Testis (tissue), 2 donors: ENCODE measurements at regions not wholly inside any gene's neighbourhood (a gene's known extent, or its start where the extent isn't known, plus 50 kb on each side); places are given as distances from the start of the nearest gene placed in this dataset.

Source experiments
- DNase-seq: peaks from one replicate; pipeline ENCODE4 v3.0.0-alpha.2; 2019
- H3K27ac ChIP-seq, 2 donors: fragments of 200-600 bp; sonication (generic); one replicate each; pipeline ENCODE4 v1.5.1; 2019
- H3K27me3 ChIP-seq: fragments of 200-600 bp; sonication (generic); one replicate; pipeline ENCODE4 v1.5.1; 2019
- H3K36me3 ChIP-seq: fragments of 200-600 bp; sonication (generic); one replicate; pipeline ENCODE4 v1.5.1; 2017; ENCODE audit warnings: low read depth; ENCODE audit errors: missing control alignments
- H3K4me1 ChIP-seq: fragments of 200-600 bp; sonication (generic); one replicate; pipeline ENCODE4 v1.5.1; 2019
- H3K4me3 ChIP-seq, 2 donors: fragments of 200-600 bp; sonication (generic); one replicate each; pipeline ENCODE4 v1.5.1; 2017 to 2019
- H3K9me3 ChIP-seq: fragments of 200-600 bp; sonication (generic); one replicate; pipeline ENCODE4 v1.5.1; 2017
- POLR2A ChIP-seq: fragments of 450-650 bp; IDR thresholded peaks from one replicate; pipeline ENCODE4 v1.6.1; 2017; ENCODE audit warnings: antibody characterized with exemption, mild to moderate bottlenecking, moderate library complexity
- WGBS, 2 donors: methylation state at CpG; one replicate each; pipeline ENCODE4 v1.1.5; 2018; 5-methylcytosine and 5-hydroxymethylcytosine counted together
- intact Hi-C: fragments of 100-400 bp; cut with DNase I; formaldehyde crosslinking; loops from one replicate; pipeline ENCODE4 v1.15.1; 2023; ENCODE audit warnings: low total_unique reads
- TF ChIP-seq, protein P1 (sequence below), 3 experiments: fragments of 450-650 bp in 2 of 3; fragments of 200-600 bp in 1 of 3; sonication (generic) in 1 of 3; IDR thresholded peaks; one replicate each; pipeline ENCODE4 v1.5.1; 2016 to 2019; ENCODE audit warnings: antibody characterized with exemption in 3 of 3, mild to moderate bottlenecking in 2 of 3, moderate library complexity in 1 of 3

DNA sequence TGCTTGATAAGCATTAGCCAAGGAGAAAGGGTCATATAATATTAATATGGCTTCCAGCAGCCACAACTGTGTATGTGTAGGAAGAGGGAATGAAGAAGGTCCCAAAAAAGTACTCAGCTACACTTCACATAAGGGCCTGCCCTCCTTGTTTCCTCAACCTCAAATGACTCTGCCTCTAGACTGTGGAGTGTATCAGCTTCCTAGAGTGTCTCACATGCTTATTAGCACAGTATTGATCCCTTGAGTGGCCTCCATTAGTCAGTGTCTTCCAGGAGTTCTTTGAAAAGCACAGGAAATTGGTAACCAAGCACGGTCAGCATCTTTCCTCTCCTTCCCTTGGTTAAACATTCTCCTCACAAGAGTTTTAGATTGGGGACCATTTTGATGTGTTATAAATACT, 190.4 kb upstream of the ATP10B start:
- Histone ChIP-seq H3K9me3 (no peaks in the 10 kb centered on the region), H3K4me1 (no peaks in the 10 kb centered on the region), H3K27me3 (no peaks in the 10 kb centered on the region), H3K4me3 (no peak overlapping the region), H3K36me3 (no peaks in the 10 kb centered on the region), H3K27ac (no peak overlapping the region)
- intact Hi-C loops, result no loop called here
- no peak for DNase-seq
- TF ChIP-seq, protein P1, sequence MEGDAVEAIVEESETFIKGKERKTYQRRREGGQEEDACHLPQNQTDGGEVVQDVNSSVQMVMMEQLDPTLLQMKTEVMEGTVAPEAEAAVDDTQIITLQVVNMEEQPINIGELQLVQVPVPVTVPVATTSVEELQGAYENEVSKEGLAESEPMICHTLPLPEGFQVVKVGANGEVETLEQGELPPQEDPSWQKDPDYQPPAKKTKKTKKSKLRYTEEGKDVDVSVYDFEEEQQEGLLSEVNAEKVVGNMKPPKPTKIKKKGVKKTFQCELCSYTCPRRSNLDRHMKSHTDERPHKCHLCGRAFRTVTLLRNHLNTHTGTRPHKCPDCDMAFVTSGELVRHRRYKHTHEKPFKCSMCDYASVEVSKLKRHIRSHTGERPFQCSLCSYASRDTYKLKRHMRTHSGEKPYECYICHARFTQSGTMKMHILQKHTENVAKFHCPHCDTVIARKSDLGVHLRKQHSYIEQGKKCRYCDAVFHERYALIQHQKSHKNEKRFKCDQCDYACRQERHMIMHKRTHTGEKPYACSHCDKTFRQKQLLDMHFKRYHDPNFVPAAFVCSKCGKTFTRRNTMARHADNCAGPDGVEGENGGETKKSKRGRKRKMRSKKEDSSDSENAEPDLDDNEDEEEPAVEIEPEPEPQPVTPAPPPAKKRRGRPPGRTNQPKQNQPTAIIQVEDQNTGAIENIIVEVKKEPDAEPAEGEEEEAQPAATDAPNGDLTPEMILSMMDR (IDR thresholded peaks at IDR 0.05), result no peak
- TF ChIP-seq POLR2A, result no peak
- 92 to 98% methylated on average over 1 of the region's 1 CpG for WGBS, 2 donors

DNA sequence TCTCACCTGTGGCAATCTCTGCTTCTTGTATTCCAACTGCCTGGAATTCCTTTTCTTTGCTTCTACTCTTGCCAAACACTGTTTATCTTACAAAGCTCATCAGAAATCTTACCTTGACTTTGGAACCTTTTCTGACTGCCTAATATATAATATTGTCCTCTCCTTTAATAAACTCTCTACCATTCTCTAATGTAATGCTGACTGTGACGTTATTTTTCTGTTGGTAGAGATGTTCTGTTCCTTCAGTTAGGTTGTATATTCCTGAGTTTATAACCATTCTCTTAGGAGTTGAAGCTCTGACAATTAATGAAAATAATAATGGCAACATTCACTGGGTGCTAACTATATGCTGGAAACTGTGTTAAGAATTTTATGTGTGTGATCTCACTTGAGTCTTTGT, 188.8 kb upstream of the ATP10B start:
- Histone ChIP-seq H3K4me3 (no peak overlapping the region), H3K27ac (no peak overlapping the region), H3K27me3 (no peaks in the 10 kb centered on the region), H3K36me3 (no peaks in the 10 kb centered on the region), H3K9me3 (no peaks in the 10 kb centered on the region), H3K4me1 (no peaks in the 10 kb centered on the region)
- WGBS, 2 donors, result 98 to 100% methylated on average over 1 of the region's 1 CpG
- intact Hi-C loops, result no loop called here
- no peak for TF ChIP-seq POLR2A
- TF ChIP-seq, protein P1 (IDR thresholded peaks at IDR 0.05), result no peak
- DNase-seq, result no peak

DNA sequence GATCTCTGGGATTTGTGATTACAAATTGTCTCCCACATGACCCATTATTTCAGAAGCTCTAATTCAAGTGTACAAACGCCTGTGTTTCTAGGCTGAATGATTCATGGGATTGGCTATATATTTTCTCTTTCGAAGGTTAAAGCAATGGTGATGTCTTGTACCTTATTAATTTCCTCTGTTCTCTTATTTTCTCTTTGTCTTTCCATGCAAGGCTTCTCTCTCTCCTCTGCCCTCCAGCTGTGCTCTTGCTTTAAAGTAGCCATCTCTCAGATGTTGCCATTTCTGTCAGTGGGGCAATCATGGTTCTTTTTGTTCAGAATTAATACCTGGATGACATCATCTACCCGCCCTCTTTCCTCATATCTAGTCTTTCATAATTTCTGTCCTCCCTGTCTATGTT, 184.3 kb upstream of the ATP10B start:
- H3K4me1 ChIP-seq, result no peaks in the 10 kb centered on the region
- no peak for TF ChIP-seq POLR2A
- TF ChIP-seq, protein P1 (IDR thresholded peaks at IDR 0.05), result no peak
- no peak for DNase-seq
- no peaks in the 10 kb centered on the region for H3K27me3 ChIP-seq
- H3K4me3 ChIP-seq, result no peak overlapping the region
- no peak overlapping the region for H3K27ac ChIP-seq
- WGBS, 2 donors, result 89 to 95% methylated on average over 3 of the region's 3 CpGs
- intact Hi-C loops, result no loop called here
- H3K36me3 ChIP-seq, result no peaks in the 10 kb centered on the region
- no peaks in the 10 kb centered on the region for H3K9me3 ChIP-seq

DNA sequence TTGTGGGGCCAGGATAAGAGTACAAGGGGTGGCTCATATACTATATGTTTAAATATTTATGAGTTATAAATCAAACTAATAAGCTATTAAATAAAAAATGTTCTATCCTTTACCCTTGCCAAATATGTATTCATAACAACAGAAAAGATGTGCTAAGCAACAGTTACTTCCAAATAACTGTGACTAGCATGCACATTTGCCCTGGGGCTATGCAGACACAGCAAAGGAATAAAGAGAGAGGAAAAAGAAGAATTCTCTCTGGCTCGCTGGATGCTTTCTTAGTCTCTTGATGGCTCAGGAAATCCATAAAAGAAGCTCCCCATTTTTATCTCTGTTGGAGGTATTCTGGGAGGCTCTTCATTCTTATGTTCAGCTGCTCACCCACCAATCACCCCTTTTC, 182.4 kb upstream of the ATP10B start:
- Histone ChIP-seq H3K9me3 (no peaks in the 10 kb centered on the region), H3K27me3 (no peaks in the 10 kb centered on the region), H3K4me3 (no peak overlapping the region), H3K27ac (no peak overlapping the region), H3K36me3 (no peaks in the 10 kb centered on the region), H3K4me1 (no peaks in the 10 kb centered on the region)
- DNase-seq, result no peak
- intact Hi-C loops, result no loop called here
- no peak for TF ChIP-seq POLR2A
- TF ChIP-seq, protein P1 (IDR thresholded peaks at IDR 0.05), result no peak
- 54 to 71% methylated on average over 1 of the region's 1 CpG for WGBS, 2 donors

DNA sequence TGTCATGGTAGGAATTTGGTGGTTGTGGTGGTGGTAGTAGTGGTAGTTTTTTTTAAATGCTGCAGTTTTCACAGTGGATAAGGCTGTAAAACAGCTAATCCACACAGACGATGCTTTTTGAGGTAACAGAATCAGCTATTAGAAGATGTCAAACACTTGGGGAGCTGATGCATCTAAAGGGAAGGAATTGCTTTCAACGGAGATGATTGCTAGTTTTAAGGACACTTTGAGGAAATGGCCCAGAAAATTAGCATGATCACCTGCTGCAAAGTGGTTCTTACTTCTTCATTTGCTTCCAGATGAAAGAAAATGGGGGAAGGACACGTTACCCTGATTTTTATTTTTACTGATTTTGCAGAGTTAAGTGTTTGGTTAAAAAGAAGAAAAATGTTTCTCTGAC, 178.2 kb upstream of the ATP10B start:
- H3K4me1 ChIP-seq, result no peaks in the 10 kb centered on the region
- H3K4me3 ChIP-seq, result no peak overlapping the region
- H3K36me3 ChIP-seq, result no peaks in the 10 kb centered on the region
- H3K27me3 ChIP-seq, result no peaks in the 10 kb centered on the region
- intact Hi-C loops, result no loop called here
- DNase-seq, result no peak
- WGBS, 2 donors, result 51 to 59% methylated on average over 3 of the region's 3 CpGs
- H3K9me3 ChIP-seq, result no peaks in the 10 kb centered on the region
- no peak overlapping the region for H3K27ac ChIP-seq
- TF ChIP-seq, protein P1 (IDR thresholded peaks at IDR 0.05), result no peak
- no peak for TF ChIP-seq POLR2A
